NOMO-1 treated with DMSO at 0.1 percent for 48 hours (cell line): ENCODE measurements at regions not wholly inside any gene's neighbourhood (a gene's known extent, or its start where the extent isn't known, plus 50 kb on each side); places are given as distances from the start of the nearest gene placed in this dataset.
"Not testable (repeated sequence)": the region's sequence is repeated elsewhere in the genome, so short reads cannot be mapped to it uniquely, and the experiment has no call there.

ENCODE experiments used
- DNase-seq: peaks from one replicate; lab custom pipeline; 2025; ENCODE audit not compliant: unreplicated experiment; lab: John Stamatoyannopoulos, UW

DNA sequence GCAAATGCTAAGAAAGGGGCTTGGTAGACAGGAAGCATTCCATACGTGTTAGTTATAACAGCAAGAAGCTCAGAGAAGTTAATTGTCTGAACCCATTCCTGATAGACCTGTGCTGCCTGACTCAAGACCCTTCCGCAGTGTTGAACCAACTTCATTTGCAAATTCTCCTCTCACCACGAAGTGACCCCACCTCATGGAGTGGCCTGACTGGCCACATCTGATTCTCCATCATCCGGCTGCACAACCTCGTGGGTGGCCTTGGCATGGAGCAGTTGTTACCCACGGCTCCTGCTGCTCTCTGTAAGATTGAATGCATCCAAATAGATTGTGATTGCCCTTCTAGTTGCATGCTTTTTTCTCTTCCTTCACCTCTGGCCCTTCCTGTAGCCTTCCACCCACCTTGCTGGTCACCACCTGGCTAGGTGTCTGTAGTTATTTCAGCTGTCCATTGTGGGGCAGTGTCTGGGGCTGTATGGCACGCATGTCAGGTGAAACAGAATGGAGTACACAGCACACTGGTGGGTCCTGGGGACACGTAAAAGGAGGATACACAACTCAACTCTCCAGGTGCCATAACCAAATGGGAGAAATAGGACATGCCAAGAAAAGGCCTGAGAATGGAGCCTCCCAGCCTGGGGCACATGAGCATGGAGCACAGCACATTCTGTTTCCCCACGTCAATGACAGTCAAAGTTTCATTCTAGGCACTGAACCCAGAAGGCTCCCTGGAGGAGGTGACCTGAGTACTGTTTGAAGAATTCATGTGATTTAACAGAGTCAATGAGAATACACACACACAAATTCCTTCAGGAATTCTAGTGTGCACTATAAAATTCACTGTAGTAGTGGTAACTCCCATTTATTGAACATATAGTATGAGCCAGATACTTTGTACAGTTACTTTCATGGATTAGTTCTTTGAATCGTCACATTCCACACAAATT is 70.5 kb upstream of the PTCH1 start:
- no peak for DNase-seq

DNA sequence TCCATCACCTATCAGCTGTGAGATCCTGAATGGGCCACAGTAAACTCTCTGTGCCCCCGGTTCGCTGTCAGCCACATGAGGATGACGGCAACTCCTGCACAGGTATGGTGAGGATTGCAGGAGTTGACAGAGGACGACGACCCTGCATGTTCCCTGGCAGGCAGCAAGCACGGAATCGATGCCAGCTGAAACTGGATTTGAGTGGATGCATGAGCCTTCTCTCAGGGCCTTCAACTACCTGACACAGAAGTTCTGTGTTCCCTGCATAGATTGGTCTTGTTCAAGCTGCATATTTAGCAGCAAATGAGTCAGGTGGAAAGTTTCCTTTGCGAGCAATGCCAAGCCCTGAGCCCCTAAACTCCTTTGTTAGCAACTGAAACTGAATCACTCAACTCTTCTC is 69.6 kb upstream of the PTCH1 start:
- DNase-seq, result no peak

DNA sequence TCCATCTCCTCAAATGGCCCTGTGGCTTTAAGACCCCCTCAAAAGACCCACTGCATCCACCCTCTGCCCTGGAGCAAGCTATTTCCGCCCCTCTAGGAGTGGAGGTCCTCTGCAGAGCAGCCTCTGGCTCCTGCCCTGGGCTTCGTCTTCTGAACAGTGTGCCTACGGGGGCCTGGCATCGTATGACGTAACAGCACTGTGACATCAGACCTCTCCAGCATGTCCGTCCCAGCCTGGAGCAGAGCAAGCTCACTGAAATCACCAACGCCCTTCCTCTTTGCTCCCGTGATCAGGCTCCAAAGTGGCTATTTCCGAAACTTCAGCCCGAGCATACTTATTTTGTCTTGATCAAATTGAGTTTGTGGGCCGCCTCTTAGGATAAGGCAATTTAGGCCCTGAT is 69.1 kb upstream of the PTCH1 start:
- DNase-seq, result no peak

- no peak for DNase-seq
Measured at GRCh38 chr9:95584176-95584575, 67.4 kb upstream of the PTCH1 start.

GRCh38 chr9:95581900-95582299 is 65.1 kb upstream of the PTCH1 start:
- no peak for DNase-seq

- no peak for DNase-seq
Measured at GRCh38 chr9:95580812-95581761, 64.3 kb upstream of the PTCH1 start.

GRCh38 chr9:95574866-95575553 is 58.2 kb upstream of the PTCH1 start:
- DNase-seq, result no peak

- DNase-seq, result no peak
Measured at GRCh38 chr9:95574176-95574575, 57.4 kb upstream of the PTCH1 start.

GRCh38 chr9:95573463-95573862 is 56.7 kb upstream of the PTCH1 start:
- no peak for DNase-seq

- no peak for DNase-seq
Measured at GRCh38 chr9:95572381-95573151, 55.8 kb upstream of the PTCH1 start.

DNA sequence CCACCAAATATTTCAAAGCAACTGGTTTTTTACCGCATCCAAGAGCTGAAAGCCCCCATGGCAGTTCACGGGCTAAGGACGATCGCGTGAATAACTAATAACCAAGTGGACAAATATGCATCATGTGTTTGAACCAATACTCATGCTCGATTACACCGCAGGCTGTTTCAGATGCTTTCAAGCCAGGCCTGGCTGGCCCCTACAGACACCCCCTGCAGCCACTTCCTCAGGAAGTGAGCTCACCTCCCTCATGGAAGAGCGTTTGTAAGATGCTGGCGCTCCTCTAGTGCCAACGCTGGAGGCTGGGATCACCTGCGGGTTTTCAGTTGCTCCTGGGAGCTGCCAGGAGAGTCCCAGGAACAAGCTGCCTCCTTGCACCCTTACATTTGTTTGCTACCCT is 53.9 kb upstream of the PTCH1 start:
- DNase-seq, result no peak

DNA sequence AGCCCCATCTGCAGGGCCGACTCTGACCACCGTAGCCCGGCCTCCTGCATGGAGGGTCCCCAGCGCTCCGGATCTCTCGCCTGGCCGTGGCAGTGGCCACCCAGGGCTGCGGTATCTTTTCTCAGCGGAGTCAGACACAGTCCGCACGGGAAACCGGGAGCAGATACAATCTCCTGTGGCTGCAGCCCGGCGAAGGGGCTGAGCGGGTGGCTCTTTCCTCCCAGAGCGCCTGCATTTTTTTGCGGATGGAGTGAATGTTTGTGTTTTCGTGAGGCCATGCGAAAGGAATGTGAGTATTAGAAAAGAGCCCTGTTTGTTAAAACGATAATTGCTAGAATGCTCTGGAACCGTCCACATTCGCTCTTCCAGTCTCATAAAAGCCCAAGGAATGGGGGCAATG is 53.4 kb upstream of the PTCH1 start:
- no peak for DNase-seq

DNA sequence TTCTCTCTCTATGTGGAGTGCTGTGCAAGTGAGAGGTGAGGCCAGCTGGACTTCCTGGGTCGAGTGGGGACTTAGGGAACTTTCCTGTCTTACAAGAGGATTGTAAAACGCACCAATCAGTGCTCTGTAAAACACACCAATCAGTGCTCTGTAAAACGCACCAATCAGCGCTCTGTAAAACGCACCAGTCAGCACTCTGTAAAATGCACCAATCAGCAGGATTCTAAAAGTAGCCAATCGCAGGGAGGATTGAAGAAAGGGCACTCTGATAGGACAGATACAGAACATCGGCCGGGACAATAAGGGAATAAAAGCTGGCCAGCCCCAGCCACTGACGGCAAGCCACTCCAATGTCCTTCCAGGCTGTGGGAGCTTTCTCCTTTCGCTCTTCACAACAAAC is 52.0 kb upstream of the PTCH1 start:
- DNase-seq, result not testable (repeated sequence)
